HG03378 (cell line): ENCODE measurements at regions not wholly inside any gene's neighbourhood (a gene's known extent, or its start where the extent isn't known, plus 50 kb on each side); places are given as distances from the start of the nearest gene placed in this dataset.
"Not testable (repeated sequence)": the region's sequence is repeated elsewhere in the genome, so short reads cannot be mapped to it uniquely, and the experiment has no call there.

Experiments used
- ATAC-seq: cut with Tn5 transposase; IDR thresholded peaks from one replicate; pipeline ENCODE4 v1.9.1; 2021; ENCODE audit warnings: mild to moderate bottlenecking, moderate library complexity; ENCODE audit not compliant: unreplicated experiment

- not testable (repeated sequence) for ATAC-seq
Observed at GRCh38 chrX:10469-11458, 270.4 kb upstream of the PLCXD1 start.

DNA sequence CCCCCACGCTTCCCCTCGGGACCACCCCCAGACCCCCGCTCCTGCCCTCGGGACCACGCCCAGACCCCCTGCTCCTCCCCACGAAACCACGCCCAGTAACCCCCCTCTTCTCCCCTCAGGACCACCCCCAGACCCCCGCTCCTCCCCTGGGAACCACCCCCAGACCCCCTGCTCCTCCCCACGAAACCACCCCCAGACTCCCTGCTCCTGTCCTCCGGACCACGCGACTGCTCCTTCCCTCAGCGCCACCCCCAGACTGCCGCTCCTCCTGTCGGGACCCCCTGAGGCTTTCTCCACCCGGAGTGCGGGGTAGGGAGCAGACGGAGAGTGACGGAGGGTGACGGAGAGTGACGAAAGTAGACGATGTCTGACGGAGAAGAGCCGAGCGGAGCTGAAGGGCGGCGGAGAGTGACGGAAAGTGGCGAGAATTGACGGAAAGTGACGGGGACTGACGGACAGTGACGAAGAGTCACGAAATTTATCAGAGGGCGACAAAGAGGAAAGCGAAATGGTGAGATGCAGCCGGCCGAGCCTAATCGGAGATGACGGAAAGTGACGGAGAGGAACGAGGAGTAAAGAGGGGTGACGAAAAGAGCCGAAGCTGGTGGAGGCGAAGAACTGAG is 267.2 kb upstream of the PLCXD1 start:
- not testable (repeated sequence) for ATAC-seq

GRCh38 chrX:14452-14851 is 266.7 kb upstream of the PLCXD1 start:
- ATAC-seq: not testable (repeated sequence)

GRCh38 chrX:18768-19454 is 262.3 kb upstream of the PLCXD1 start:
- ATAC-seq: peak; percentile 91

DNA sequence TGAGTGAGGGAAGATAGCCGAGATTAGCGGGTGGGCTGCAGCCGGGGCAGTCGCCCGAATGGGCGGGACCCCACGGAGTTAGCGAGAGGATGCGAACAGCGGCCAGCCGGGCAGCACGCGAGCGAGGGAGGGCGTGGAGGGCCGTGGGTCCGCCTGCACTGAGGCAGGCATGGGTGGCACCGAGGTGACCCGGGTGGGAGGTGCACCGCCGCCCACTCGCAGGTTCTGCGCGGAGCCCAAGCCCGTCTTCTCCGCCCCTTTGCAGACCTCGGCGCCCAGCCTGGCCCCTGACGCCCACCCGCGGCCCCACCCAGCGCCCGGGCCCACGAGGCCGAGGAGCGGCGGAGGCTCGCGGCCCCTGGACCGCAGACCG is 261.7 kb upstream of the PLCXD1 start:
- ATAC-seq: peak; percentile 32

DNA sequence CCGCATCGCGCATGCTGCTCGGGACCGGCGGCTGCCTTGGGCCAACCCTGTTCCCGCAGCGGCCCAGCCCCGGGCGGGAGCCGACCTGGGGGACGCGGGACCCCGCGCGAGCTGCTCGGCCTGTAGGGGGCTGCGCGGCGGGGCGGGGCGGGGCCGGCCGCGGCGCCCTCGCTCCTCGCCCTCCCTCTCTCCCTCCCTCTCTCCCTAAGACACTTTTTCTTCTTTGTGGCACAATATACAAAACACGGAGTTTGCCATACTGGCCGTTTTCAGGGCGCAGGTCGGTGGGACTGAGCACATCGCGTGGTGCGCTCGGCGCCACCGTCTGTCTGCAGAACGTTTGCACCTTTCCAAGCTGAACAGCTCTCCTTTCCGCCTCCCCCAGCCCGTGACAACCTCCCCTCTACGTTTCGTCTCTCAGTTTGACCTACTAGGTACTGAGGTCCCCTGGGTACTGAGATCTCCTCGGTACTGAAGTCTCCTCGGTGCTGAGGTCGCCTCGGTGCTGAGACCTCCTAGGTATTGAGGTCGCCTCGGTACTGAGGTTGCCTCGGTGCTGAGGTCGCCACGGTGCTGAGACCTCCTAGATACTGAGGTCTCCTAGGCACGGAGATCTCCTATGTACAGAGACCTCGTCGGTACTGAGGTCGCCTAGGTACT is 261.1 kb upstream of the PLCXD1 start:
- ATAC-seq: peak; percentile 12

GRCh38 chrX:24139-24538 is 257.0 kb upstream of the PLCXD1 start:
- ATAC-seq: not testable (repeated sequence)
